ENCODE measurements at regions not wholly inside any gene's neighbourhood (a gene's known extent, or its start where the extent isn't known, plus 50 kb on each side); places are given as distances from the start of the nearest gene placed in this dataset.

- no peak for TF ChIP-seq EZH2 (IDR thresholded peaks at IDR 0.05; ENCODE audit: borderline replicate concordance)
- TF ChIP-seq, protein P1, sequence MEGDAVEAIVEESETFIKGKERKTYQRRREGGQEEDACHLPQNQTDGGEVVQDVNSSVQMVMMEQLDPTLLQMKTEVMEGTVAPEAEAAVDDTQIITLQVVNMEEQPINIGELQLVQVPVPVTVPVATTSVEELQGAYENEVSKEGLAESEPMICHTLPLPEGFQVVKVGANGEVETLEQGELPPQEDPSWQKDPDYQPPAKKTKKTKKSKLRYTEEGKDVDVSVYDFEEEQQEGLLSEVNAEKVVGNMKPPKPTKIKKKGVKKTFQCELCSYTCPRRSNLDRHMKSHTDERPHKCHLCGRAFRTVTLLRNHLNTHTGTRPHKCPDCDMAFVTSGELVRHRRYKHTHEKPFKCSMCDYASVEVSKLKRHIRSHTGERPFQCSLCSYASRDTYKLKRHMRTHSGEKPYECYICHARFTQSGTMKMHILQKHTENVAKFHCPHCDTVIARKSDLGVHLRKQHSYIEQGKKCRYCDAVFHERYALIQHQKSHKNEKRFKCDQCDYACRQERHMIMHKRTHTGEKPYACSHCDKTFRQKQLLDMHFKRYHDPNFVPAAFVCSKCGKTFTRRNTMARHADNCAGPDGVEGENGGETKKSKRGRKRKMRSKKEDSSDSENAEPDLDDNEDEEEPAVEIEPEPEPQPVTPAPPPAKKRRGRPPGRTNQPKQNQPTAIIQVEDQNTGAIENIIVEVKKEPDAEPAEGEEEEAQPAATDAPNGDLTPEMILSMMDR (IDR thresholded peaks at IDR 0.05; ENCODE audit: poor library complexity): no peak
These were observed 191.5 kb upstream of the PCSK5 start for GRCh38 chr9:75699017-75699416.

Data from hepatocyte (in vitro differentiated cells).